Erythroblast (primary cell): ENCODE measurements at regions not wholly inside any gene's neighbourhood (a gene's known extent, or its start where the extent isn't known, plus 50 kb on each side); places are given as distances from the start of the nearest gene placed in this dataset.

ENCODE experiments used
- GATA1 ChIP-seq: IDR thresholded peaks from 2 replicates; pipeline ENCODE4 v1.6.1; 2011; ENCODE audit warnings: low read depth, mild to moderate bottlenecking, control low read depth, low read length, moderate library complexity
- POLR2A ChIP-seq: IDR thresholded peaks from 2 replicates; pipeline ENCODE4 v1.6.1; 2011; ENCODE audit warnings: mild to moderate bottlenecking, low read length

DNA sequence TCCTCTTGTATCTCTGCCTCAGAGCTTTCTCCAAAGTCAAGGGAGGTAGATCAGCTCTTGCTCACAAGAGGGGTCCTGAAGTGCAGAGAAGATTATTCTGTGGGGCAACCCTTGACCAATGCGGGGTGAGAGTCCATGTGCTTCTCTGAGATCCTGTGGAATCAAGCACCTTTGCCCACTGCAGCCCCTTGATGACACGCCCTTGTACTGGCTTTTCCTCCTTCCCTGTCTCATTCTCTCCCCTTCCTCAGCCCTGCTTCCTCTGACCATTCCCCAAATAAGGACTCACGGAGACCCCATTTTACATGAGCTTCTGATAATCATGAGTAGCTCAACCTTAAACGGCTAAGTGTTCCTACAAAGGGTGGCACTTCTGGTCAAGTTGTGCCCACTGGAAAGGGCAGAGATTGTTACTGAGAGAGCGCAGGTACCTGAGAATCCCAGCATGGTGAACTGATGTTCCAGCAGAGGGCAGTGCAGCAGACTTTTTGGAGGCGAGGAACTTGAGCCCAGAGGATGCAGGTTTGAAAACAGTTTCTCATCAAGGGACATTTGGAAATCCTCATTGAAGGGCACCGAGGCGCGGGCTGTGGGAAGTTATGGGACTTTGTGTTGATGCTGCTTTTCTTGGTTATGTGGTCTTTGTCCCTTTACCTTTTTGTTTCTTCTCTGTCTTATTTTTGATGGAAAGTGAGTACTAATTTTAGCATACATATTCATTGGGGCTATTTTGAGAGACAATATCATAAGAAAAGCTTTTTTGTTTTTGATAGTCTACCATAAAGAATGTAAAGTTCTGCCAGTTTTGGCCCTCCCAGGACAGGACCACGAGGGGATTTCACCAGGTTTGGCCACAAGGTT lies 201.3 kb downstream of the RBM46 start:
- no peak for TF ChIP-seq POLR2A
- no peak for TF ChIP-seq GATA1
